ENCODE measurements at regions not wholly inside any gene's neighbourhood (a gene's known extent, or its start where the extent isn't known, plus 50 kb on each side); places are given as distances from the start of the nearest gene placed in this dataset.

DNA sequence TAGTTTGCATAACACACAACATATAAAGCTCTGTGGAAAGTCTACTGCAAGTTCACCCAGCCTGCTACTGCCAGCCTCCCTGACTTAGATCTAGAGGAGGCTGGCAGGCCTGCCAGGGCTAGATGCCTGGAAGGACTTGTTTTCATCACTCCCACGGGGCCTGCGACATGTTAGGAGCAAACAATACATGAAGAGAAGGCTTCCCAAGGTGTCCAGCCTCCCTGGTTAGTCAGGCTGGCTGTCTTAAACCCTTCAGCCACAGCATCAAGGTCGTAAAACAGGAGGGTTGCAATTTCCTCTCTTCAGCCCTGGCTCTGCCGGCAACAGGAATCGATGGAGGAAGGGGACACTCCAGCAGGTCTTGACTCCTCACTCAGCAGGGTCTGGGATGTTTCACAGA, 104.5 kb downstream of the NGF start:
- H3K4me3 ChIP-seq (replicated peaks in 1 of 2; ENCODE audit: low read depth in 2 of 2, low read length in 2 of 2): no peak overlapping the region
- DNase-seq (ENCODE audit: low read depth in 2 of 2): no peak
- TF ChIP-seq, protein P1, sequence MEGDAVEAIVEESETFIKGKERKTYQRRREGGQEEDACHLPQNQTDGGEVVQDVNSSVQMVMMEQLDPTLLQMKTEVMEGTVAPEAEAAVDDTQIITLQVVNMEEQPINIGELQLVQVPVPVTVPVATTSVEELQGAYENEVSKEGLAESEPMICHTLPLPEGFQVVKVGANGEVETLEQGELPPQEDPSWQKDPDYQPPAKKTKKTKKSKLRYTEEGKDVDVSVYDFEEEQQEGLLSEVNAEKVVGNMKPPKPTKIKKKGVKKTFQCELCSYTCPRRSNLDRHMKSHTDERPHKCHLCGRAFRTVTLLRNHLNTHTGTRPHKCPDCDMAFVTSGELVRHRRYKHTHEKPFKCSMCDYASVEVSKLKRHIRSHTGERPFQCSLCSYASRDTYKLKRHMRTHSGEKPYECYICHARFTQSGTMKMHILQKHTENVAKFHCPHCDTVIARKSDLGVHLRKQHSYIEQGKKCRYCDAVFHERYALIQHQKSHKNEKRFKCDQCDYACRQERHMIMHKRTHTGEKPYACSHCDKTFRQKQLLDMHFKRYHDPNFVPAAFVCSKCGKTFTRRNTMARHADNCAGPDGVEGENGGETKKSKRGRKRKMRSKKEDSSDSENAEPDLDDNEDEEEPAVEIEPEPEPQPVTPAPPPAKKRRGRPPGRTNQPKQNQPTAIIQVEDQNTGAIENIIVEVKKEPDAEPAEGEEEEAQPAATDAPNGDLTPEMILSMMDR (IDR thresholded peaks at IDR 0.05; ENCODE audit: low read depth, low read length): no peak

DNA sequence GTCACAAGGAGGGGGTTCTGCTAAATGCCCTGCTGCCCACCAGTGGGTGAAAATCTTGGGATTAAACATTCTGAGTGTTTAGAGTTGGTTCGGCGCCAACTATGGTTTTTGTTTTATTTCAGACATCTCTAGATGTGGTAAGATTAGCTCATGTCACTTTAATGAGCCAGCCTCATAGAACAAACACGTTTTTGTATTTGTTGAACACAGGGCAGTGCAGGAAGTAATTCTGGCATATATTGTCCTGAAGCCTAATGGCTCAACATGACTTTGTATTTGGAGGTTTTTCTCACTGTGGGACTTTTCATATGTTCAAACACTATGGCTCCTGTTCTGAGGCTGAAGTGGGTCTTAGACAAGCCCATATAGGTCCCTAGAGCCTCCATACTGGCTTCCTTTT, 107.8 kb downstream of the NGF start:
- TF ChIP-seq, protein P1 (IDR thresholded peaks at IDR 0.05; ENCODE audit: low read depth, low read length): no peak
- no peak overlapping the region for H3K4me3 ChIP-seq (replicated peaks in 1 of 2; ENCODE audit: low read depth in 2 of 2, low read length in 2 of 2)
- DNase-seq (ENCODE audit: low read depth in 2 of 2): no peak

DNA sequence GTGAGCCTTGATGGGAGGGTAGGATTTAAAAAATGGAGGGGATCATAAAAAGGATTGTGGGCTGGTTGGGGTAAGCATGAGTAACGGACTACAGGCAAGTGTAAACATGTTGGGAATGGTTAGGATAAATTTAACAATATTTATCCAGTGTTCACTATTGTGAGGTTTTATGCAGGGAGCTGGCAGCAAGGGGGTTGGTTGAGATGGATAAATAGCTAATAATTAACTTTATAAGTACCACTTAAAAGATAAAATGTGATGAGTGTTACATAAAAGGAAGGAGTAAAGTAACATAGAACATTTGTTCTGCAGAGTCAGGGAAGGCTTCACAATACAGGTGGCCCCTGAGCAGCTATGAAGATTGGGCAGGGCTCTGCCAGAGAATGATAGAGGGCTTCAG, 109.0 kb downstream of the NGF start:
- TF ChIP-seq, protein P1 (IDR thresholded peaks at IDR 0.05; ENCODE audit: low read depth, low read length): no peak
- no peak overlapping the region for H3K4me3 ChIP-seq (replicated peaks in 1 of 2; ENCODE audit: low read depth in 2 of 2, low read length in 2 of 2)
- DNase-seq (ENCODE audit: low read depth in 2 of 2): no peak

DNA sequence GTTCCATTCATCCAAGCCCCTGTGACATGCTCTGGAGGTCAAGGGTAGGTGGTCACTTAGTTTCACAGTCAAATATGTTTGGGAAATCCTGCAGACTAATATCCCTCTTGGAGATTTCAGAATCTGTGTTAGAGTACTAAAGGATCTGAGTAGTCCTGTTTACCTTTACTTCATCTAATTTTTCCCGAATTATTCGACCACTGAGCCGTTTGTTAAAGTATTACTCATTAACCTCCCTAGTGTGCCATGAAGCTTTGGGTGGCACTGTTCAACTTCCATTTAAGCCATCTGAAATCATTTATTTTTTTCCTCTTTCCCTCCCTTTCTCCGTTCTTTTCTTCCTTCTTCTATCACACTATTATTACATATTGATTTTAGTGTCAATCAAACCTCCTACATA, 109.9 kb downstream of the NGF start:
- no peak for DNase-seq (ENCODE audit: low read depth in 2 of 2)
- TF ChIP-seq, protein P1 (IDR thresholded peaks at IDR 0.05; ENCODE audit: low read depth, low read length): no peak
- H3K4me3 ChIP-seq (replicated peaks in 1 of 2; ENCODE audit: low read depth in 2 of 2, low read length in 2 of 2): no peak overlapping the region

DNA sequence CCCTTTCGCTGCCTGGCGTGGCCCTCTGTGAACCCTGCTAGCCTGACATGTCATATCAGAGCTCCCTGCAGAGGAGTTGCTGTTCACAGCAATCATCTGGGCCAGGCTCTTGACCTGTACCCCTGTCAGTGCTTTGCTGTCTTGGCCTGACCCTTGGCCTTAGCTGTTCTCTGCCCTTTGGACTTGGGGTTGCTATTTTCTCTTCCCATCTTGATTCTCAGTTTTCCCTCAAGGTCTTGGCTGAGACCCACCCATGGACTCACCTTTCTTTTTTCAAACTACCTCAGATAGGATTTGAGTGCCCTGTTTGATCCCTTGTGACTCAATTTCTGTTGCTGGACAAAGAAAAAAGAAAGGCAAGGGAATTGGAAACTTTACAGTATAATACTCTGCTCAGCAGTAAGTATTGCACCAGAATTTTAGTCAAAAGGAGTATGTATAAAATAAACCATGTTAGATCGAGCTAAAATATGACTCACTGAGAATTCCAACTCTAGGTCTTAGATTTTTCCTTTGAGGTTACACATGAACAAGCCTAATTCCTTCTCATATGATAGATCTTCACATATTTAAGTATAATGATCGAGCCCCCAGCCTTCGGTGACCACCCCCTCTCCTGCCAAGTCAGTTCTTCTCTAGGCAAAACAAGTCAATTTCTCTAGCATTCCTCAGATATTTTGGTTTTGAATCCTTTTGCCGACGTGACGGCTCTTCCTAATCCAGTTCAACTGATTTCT, 110.5 kb downstream of the NGF start:
- no peak for DNase-seq (ENCODE audit: low read depth in 2 of 2)
- TF ChIP-seq, protein P1 (IDR thresholded peaks at IDR 0.05; ENCODE audit: low read depth, low read length): no peak
- H3K4me3 ChIP-seq (replicated peaks in 1 of 2; ENCODE audit: low read depth in 2 of 2, low read length in 2 of 2): no peak overlapping the region

DNA sequence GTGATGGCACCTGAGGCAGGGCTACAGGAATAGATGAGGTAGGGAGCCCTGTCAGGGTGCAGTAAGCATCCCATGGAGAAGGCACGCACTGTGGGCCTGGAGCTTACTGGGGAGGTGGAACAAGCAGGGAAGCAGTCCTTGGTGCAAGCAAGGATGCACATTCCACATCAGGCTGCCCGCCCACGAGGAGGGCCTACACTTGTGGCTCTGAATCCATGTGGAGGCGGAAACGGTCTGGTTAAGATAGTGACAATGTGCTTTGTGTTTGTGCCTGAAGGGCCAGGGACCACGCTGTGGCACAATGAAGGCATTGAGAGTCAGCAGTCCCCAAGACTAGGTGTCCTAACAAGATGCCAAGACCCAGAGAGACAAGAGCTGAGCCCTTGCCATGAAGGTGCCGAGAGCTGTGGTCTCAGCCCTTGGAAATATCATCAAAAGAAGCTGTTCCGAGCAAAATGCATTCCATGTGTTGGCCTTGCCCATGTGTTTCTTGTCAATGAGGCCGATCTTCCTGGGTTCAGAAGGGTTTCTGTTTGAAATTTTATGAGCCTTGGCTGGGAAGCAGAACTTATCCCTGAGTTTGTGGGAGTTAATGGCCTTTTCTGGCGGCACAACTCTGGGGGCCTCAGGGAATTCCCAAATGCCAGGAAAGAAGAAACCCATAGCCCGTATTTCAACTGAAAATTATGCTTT, 111.9 kb downstream of the NGF start:
- TF ChIP-seq, protein P1 (IDR thresholded peaks at IDR 0.05; ENCODE audit: low read depth, low read length): no peak
- no peak overlapping the region for H3K4me3 ChIP-seq (replicated peaks in 1 of 2; ENCODE audit: low read depth in 2 of 2, low read length in 2 of 2)
- DNase-seq (ENCODE audit: low read depth in 2 of 2): no peak
